SIG-M5 (cell line): ENCODE measurements at regions not wholly inside any gene's neighbourhood (a gene's known extent, or its start where the extent isn't known, plus 50 kb on each side); places are given as distances from the start of the nearest gene placed in this dataset.

Experiments
- DNase-seq: peaks from one replicate; lab custom pipeline; 2025; lab: John Stamatoyannopoulos, UW

DNA sequence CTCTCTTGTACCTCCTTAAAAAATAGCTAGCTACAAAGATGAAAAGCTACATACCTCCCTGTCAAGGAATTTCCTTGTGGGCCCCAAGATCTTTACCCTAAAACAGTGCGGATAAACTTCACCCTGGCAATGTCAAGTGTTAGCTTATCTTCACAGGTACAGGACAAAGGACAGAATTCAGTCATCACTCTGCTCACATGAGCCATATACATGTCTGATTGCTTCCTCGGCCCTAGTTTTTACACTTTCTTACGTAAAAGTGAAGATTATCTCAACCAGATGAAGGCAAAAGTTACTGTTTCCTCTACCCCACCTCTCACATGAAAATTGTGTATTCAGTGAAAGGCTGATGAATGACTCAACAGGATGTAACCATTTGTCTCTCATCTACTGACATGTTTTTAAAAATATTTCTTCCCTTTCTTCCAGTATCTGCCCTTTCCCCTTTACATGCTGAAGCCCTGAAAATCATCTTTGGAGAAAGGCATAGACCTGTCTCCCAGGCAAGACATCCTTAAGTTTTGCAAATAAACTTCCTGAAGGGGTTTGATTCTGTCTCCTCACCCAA, 890.1 kb downstream of the GALC start:
- DNase-seq, result no peak

DNA sequence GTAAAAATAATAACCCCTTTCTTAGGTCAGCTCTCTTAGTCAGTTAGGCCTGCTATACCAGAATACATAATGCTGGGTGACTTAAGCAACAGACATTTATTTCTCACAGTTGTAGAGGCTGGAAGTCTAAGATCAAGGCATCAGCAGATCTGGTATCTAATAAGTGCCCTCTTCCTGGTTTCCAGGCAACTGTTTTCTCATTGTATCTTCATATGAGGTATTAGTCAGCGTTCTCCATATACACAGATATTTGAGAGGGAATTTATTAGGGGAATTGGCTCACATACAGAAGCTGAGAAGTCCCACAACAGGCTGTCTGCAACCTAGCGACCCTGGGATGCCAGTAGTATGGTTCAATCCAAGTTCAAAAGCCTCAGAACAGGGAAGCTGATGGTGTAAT, 896.0 kb downstream of the GALC start:
- DNase-seq, result no peak

DNA sequence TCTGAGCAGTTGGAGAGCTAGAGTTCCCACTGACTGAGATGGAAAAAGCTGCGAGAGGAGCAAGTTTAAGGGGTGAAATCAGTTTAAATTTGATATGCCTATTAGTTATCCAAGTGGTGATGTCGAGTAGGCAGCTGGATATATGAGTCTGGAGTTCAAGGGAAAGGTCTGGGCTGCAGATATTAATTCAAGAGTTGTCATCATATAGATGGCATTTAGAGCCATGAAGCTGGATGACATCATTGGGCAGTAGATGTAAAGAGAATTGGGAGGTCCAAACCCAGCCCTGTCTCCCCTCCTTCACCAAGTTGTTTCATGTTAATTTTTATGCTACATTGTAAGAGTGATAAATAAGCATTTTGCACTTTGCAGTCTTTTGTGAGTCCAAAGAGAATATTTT, 898.1 kb downstream of the GALC start:
- DNase-seq, result no peak

DNA sequence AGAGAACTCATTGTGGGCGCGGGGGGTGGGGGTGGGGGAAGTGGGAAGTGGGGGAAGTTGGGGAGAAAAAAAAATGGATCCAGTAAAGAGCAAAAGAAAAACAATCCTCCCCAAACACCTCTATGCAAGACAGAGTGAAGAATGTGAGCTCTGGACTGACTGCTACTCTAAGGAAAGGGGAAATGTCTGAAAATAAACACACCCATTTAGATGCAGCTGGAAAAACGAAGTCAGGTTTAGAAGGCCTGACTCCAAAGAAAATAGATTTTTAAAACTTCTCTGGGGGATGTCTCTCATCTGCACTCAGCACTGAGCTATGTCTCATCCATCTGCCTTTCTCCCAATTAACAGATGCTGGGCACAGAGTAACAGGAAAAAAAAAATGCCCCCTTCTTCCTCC, 904.4 kb downstream of the GALC start:
- no peak for DNase-seq

DNA sequence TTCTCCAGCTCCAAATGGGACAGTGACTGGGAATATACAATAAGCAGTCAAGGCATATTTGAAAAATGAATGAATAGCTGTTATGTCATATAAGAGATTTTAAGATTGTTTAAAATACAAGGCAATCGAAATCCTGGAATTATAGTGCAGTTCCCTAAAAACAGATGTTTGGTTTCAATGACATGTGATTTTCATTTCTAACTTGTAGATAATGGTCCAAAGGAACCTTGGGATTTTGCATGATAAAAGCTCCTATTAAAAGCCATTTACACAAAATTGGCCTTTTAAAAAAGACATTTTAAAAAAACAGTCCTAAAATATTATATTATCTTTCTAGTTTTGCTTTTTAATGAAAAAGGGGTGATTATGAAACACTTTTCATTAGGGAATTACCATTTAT, 905.1 kb downstream of the GALC start:
- no peak for DNase-seq

DNA sequence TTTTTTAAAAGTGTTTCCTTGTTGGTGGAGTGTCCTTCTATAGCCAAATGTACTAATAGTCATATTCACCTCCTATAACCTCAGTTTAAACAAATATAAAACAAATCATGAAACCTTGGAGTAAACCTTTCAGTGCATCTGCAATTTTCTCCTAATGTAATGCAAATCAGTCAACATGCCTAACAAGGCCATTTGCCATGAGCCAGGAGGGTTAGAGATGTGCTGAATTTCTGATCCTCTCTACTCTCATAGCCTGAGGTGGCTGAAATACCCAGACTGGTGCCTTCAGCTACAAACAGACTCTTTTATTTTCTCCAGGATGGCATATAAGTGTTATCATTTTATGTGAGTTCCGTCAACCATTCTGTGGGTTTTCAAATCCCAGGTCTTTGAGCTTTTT, 908.1 kb downstream of the GALC start:
- DNase-seq, result no peak

DNA sequence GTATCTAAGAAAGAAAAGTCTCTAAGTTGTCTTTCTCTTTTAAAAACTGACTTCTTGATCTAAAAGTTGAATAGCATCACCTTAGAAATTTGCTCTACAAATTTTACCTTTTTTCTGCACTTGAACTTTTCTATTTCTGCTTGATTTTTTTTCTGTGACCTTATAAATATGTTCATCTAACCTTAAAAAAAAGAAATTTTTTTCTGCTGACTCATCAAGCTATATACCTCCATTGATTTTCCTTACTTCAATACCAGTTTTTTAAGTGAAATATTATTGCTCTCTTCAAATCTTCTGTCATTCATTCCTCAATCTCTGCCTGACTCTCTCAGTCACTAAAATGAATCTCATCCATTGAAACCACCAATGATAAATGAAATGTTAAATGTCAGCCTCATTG, 910.1 kb downstream of the GALC start:
- DNase-seq, result no peak

DNA sequence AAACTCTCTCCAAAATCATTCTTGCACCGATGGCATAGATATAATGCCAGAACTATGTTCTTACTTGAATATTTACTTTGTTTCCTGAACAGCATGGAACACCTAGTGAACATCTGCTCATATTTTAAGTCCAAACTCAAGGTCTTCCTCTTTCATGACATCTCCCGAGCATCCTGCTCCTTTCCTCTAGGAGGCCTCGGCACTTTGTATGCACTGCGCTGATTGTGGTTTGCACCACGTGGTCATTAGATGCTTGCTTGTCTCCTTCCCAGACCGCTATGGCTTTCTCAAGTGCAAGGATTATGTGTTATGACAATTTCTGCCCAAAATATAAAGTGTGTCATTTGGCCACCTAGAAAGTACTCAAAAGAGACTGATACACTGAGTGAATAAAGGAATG, 912.0 kb downstream of the GALC start:
- DNase-seq, result no peak

DNA sequence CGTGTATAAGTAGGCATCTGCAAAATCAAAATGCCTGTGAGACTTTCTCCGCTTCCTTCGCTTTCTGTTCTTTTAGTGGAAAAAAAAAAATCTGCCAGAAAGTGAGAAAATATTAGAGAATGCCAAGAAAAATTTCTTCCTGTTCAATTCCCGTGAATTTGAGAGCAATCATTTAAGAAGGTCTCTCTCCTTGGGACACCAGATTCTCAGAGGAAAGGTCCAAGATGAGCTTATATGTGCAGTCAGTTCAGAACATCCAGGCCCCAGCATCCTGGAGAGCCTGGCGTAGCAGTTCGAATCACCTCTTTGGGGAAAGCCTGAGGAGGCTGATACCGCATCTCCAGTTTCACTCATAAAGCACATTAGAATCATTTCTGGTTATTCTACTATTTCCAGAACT, 912.8 kb downstream of the GALC start:
- DNase-seq, result no peak

DNA sequence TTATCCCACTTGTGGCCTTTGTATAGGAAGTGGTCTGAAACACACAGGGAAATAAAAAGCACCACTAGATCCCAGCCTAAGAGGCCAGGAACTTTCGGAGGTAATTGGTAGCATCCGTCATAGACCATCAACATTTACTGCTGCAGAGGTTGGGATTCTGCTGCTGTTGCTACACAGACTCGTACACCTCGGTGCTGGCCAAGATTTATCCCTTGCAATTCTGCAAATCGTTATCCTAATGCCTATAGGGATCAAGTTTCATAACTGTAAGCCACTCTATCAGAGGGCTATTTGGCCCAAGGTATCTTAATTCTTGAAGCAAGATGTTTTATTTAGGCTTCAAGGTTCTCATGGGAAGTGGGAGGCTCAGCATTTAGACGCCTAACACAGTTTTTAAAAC, 913.6 kb downstream of the GALC start:
- no peak for DNase-seq

DNA sequence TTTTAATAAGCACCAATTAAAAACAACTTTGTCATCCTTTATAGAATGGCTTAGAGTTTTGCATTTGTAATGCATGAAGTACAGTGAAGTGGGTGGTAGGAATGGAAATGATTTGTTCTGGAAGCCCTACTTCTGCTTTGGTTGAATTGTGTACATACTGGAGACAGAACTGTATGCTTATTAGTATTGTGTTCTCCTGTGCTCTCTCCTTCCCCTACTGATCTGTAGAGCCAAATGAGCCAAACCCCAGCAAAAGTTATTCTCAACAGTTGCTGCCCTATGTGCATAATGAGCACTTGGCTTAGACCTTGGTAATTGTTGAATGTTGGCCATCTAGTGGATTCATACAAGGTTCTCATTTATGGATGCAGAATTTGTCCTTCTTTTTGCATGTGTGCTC, 916.1 kb downstream of the GALC start:
- DNase-seq, result no peak

DNA sequence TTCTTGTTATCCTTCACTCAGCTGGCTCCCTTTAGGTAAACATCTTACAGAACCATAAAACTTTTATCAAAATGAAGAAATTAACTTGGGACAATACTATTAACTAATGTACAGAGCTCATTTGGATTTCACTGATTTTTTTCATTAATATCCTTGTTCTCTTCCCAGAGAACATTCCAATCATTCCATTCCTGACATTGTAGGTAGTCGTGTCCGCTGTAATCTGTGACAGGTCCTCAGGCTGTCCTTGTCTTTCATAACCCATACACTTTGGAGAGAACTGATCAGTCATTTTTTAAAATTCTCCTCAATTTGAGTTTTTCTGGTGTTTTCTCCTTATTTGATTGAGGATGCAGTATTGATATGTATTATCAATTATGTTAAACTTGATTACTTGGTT, 916.8 kb downstream of the GALC start:
- no peak for DNase-seq

DNA sequence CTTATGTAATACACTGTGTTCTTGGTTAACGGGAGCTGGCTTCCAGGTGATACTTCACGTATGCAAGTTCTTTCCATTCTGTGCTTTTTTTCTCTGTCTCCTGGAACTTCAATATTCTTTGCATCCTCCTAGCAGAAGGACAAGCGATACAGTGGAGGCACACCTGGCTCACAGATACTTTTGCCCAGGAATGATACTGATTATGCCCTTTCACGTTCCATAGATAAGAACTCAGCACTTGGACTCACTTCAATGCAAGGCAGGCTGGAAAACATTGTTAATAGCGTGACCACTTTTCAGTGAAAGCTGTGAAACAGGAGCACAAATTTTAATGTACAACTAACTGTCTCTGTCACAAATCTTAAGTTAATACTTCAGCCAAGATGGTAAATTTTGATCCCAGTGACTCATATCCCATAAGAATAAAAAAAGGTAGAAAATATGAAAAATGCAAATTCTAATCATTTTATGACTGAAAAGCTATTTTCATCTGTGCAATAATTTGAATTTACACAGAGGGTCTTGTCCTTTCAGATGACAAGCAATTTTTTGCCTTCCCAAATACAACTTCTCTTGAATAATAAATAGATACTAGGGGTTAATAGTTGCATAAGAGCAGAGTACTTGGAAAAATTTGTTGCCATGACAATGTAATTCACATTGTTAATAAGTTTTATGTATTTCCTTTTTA, 919.0 kb downstream of the GALC start:
- DNase-seq, result no peak

DNA sequence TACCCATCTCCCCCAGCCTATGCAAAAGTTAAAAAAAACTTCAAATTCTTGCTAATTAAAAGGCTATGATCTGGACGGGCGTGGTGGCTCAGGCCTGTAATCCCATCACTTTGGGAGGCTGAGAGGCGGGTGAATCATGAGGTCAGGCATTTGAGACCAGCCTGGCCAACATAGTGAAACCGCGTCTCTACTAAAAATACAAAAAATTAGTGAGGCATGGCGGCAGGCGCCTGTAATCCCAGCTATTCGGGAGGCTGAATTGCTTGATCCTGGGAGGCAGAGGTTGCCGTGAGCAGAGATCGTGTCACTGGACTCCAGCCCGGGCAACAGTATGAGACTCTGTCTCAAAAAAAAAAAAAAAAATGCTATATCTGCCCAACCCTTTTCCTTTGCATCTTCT, 925.4 kb downstream of the GALC start:
- no peak for DNase-seq

DNA sequence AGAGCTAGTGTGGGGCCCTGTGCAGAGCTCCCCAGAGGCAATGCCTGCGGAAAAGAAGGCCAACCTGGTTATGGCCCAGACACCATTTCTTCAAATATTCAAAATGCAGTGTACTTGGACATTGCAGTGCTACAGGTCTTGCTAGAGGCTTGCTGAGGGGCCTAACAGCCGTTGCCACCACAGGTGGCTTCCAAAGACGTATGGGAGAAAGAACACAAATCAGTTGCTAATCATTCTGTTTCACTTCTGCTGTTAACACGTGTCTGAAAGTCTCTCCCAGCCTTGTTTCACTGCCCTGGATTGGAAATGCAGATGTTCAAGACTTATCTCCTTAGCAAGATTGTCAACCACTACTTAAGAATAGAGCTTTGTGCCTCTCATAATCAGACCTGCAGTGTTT, 925.9 kb downstream of the GALC start:
- DNase-seq, result no peak

DNA sequence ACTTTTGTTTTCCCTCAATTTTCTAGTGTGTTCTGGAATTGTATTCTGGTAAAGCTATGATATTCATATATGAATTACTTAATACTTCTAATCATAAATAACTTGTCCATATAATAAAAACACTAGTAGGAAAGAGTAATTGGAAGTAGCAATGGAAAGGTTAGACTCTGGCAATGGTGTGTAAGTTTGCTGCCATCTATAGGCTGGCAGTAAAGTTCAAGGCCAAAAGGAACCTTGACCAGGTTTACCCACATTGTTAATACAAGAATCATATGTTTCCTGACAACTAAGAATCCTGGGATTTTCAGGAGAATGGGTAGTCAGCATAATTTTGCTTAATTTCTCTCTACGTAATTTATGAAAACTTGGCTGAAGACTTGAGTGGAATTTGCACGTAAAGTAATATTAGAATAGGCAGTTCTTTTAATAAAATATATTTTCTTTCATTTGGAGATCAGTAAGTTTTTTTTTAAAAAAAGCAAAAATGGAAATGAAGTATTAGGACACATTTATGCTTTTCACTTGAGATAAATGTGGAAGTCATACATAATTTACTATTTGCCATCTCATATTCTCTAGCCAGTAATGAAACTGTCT, 926.7 kb downstream of the GALC start:
- no peak for DNase-seq

DNA sequence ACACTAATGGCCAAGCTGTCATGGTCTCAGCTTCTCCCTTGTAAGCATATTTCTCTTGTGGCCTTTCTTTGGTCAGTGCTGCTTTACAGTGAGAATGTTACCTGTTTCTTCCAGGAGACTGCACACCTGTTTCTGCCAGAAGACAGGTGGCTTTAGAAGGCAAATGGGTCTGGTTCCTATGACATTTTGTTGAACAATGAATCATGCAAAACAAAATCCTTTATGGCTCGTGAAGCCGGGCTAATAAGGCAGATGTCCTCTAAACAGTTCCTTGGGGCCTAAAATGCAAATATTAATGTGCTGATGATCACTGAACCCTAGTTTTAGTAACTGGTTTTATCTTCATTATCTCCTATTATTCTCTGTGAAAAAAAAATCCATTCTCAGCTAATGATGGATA, 927.6 kb downstream of the GALC start:
- no peak for DNase-seq

DNA sequence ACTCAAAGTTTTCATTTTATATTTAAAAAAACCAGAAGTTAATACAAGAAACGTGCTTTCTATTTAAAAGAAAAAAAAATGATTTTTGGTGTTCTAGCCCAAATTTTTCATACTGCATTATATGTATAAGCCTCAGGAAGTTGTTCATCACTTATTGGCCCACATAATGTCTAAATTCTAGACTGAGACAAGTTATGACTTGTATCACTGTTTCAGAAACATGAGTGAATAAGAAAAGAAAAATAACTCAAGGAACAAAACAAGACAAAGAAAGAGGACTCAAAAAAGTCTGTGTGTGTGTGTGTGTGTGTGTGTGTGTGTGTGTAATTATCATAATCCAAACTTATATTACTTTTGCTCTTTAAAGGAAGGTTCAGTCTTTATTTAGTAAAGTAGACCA, 929.8 kb downstream of the GALC start:
- no peak for DNase-seq

DNA sequence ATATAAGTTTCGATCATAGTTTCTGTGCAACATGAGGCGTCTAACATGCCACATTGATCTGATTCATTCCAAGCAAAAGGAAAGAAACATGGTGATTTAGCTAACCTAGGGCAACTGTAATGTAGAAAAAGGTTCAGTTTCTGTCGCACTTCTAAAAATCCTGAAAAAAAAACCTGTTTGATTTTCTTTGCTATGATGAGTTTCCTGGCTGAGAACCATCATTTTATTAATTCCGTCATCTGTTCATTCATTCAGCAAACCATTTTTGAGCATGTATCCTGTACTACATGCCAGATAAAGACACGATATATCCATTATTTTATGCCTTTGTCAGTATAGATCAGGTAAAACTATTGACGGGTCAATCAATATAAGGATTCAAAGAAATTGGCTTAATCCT, 932.6 kb downstream of the GALC start:
- DNase-seq, result no peak

DNA sequence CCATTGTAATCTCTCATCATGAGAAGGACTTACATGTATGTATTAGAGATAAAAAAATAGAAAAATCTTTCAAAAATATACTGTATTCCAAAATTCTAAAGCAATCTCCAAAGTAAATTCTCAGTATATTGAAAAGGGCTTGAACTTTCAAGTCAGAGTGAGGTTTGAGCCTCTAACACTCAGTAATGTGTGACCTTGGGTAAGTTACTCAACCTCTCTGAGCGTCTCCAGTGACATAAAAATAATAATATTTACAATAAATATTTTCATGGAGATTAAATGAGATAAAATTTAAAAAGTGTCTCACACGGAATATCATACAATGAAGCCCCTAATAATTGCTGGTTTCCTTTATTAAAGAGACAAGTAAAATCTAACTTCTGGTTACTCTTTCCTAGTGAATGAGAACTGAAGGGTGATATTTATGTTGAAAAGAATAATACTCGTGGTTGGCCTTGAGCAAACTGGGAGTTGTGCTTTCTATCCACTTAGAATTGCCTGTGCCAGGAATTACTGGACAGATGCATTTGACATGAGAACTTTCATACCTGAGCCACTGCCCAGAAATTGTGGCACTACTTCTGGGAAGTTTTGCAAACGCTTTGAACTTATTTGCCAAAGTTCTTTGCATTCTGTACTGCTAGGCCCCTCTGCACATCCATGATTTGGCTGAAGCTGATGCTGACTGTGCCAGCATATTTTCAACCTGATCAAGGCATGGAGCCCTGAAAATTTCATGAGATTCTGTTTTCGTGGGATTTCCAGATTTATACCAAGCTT, 933.7 kb downstream of the GALC start:
- DNase-seq, result no peak

DNA sequence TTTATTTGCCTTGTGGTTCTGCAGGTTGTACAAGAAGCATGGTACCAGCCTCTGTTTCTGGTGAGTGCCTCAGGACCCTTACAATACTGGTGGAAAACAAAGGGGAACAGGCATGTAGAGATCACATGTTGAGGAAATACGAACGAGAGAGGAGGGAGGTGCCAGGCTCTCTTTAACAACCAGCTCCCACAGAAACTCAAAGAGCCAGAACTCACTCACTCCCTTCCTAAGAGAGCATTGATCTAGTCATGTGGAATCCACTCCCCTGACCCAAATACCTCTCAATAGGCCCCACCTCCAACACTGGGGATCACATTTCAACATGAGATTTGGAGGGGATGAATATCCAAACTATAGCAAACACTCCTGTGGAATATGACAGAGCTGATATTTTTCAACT, 938.0 kb downstream of the GALC start:
- no peak for DNase-seq

DNA sequence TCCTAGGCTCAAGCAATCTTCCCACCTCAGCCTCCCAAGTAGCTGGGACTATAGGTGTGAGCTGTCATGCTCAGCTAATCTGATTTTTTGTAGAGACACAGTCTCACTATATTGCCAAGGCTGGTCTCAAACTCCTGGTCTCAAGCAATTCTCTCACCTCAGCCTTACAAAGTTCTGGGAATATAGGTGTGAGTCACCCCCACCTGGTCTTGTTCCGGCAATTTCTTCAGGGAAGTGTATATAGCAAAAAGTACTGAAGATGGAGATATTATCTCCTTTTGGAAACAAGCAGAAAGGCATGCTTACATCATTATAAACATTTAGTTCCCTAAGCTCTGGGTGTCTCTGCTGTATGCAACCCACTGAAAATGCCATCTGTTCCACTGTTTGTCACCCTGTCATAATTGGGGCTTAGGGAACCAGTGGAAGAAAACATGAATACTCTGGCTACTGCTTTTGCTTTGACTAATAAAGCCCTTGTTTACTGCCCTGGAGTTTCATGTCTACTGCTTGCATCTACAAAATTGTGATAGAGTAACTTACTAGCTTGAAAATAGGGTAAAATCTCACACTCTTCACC, 940.2 kb downstream of the GALC start:
- DNase-seq, result no peak

DNA sequence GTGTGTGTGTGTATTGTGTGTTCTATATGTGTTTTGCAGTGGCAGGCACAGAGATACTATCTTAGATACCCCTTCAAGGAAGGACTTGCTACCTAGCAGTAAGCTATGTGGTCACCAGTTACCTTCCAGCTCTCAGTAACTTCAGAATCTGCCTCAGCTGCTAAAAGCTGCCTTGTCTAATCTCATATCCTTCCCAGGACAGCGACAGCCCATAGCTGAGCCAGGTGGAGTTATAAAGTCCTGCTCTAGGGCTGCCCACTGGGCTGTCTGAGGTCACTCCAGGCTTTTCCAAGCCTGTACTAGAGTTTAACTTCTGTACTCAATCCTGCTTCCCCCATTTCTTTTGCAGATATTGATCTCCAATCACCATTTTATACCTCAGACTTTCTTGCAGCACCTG, 942.6 kb downstream of the GALC start:
- DNase-seq, result no peak
